ENCODE measurements at regions not wholly inside any gene's neighbourhood (a gene's known extent, or its start where the extent isn't known, plus 50 kb on each side); places are given as distances from the start of the nearest gene placed in this dataset.

GRCh38 chr7:98452791-98453190 lies 51.9 kb upstream of the BAIAP2L1 start:
- DNase-seq (ENCODE audit: low spot score in 2 of 2): no peak
- H3K27ac Mint-ChIP-seq: no peak overlapping the region
- peaks cover 0 to 10% of the 10 kb centered on the region in 2 donors for H3K36me3 Mint-ChIP-seq
- no peak for ATAC-seq
- H3K9me3 Mint-ChIP-seq: peaks cover 0 to 9% of the 10 kb centered on the region in 2 donors
